H1 (cell line): ENCODE measurements at regions not wholly inside any gene's neighbourhood (a gene's known extent, or its start where the extent isn't known, plus 50 kb on each side); places are given as distances from the start of the nearest gene placed in this dataset.

Experiments used
- CTCF ChIA-PET: fragments of 300-600 bp; sonication (Branson Sonifier 250); formaldehyde crosslinking; loops from one replicate; lab custom pipeline; 2021; ENCODE audit not compliant: partially characterized antibody; lab: Charles Lee
- POLR2A ChIA-PET: fragments of 300-600 bp; sonication (Branson Sonifier 250); formaldehyde crosslinking; loops from one replicate; lab custom pipeline; 2021; ENCODE audit warnings: inconsistent platforms; ENCODE audit not compliant: partially characterized antibody; lab: Charles Lee
- DNase-seq, 2 experiments: peaks; one replicate each; pipeline versions ENCODE4 v3.0.0 to v3.0.0-alpha.2; 2010 to 2022; ENCODE audit warnings: low spot score in 2 of 2, low read depth in 1 of 2, mixed read lengths in 1 of 2
- FAIRE-seq: peaks from 2 replicates; lab custom pipeline; 2011; peaks lifted over from hg19 to GRCh38; lab: Jason Lieb, UNC
- H2AFZ ChIP-seq: 2 replicates; pipeline ENCODE4 v1.8.1; 2012; ENCODE audit warnings: low read length, inconsistent platforms
- H2AK5ac ChIP-seq: 2 replicates; pipeline ENCODE4 v1.6.1; 2013; ENCODE audit warnings: low read depth, low read length
- H2BK120ac ChIP-seq: replicated peaks from 2 replicates; pipeline ENCODE3; 2013; ENCODE audit warnings: low read depth, low read length, inconsistent platforms
- H2BK12ac ChIP-seq: 2 replicates; pipeline ENCODE4 v1.6.1; 2013; ENCODE audit warnings: low read depth, low read length
- H2BK15ac ChIP-seq: 2 replicates; pipeline ENCODE4 v1.6.1; 2013; ENCODE audit warnings: low read length
- H2BK20ac ChIP-seq: 2 replicates; pipeline ENCODE4 v1.6.1; 2013; ENCODE audit warnings: low read length
- H2BK5ac ChIP-seq: 2 replicates; pipeline ENCODE4 v1.6.1; 2013; ENCODE audit warnings: low read depth, low read length
- H3K14ac ChIP-seq: 2 replicates; pipeline ENCODE4 v1.6.1; 2013; ENCODE audit warnings: inconsistent platforms; ENCODE audit not compliant: insufficient read length
- H3K18ac ChIP-seq: 2 replicates; pipeline ENCODE4 v1.6.1; 2013; ENCODE audit warnings: low read length; ENCODE audit errors: extremely low read depth
- H3K23ac ChIP-seq: 2 replicates; pipeline ENCODE4 v1.6.1; 2013; ENCODE audit warnings: inconsistent platforms; ENCODE audit not compliant: insufficient read length
- H3K23me2 ChIP-seq: 2 replicates; pipeline ENCODE4 v1.6.1; 2013; ENCODE audit warnings: low read depth, low read length
- H3K27ac ChIP-seq: 2 replicates; pipeline ENCODE4 v1.6.1; 2011; ENCODE audit warnings: low read depth, low read length, inconsistent platforms
- H3K27me3 ChIP-seq, 4 experiments: replicated peaks in 1 of 4; 1 replicate in 1 of 4; 2 replicates in 3 of 4; pipeline versions ENCODE4 v1.6.1 to v1.8.1; 2011 to 2013; ENCODE audit warnings: low read length in 3 of 4, mild to moderate bottlenecking in 3 of 4, inconsistent platforms in 2 of 4, mixed read lengths in 2 of 4, moderate library complexity in 1 of 4; ENCODE audit not compliant: control insufficient read depth in 3 of 4, insufficient read depth in 3 of 4; ENCODE audit errors: extremely low read depth in 1 of 4
- H3K36me3 ChIP-seq, 4 experiments: 2 replicates each; pipeline versions ENCODE4 v1.6.1 to v1.8.1; 2011 to 2013; ENCODE audit warnings: mild to moderate bottlenecking in 4 of 4, low read length in 3 of 4, moderate library complexity in 2 of 4, control low read depth in 1 of 4, inconsistent platforms in 1 of 4; ENCODE audit not compliant: insufficient read depth in 4 of 4, control insufficient read depth in 2 of 4
- H3K4ac ChIP-seq: replicated peaks from 2 replicates; pipeline ENCODE3; 2013; ENCODE audit warnings: low read length, low read depth, mixed read lengths, inconsistent platforms; ENCODE audit not compliant: insufficient read length
- H3K4me1 ChIP-seq, 4 experiments: replicated peaks in 1 of 4; 1 replicate in 1 of 4; 2 replicates in 3 of 4; pipeline versions ENCODE4 v1.6.1 to v1.8.1; 2011 to 2013; ENCODE audit warnings: low read length in 3 of 4, inconsistent platforms in 2 of 4, mixed read lengths in 1 of 4; ENCODE audit not compliant: insufficient read depth in 4 of 4, control insufficient read depth in 3 of 4
- H3K4me2 ChIP-seq, 2 experiments: 2 replicates each; pipeline versions ENCODE4 v1.6.1 to v1.8.1; 2011 to 2013; ENCODE audit warnings: low read depth in 2 of 2, low read length in 2 of 2, control low read depth in 1 of 2, inconsistent platforms in 1 of 2, mild to moderate bottlenecking in 1 of 2; ENCODE audit not compliant: insufficient read depth in 1 of 2
- H3K4me3 ChIP-seq, 4 experiments: fragments of 200-600, 300-600 bp in 1 of 4; sonication (generic), shearing (Covaris generic), sonication (Bioruptor Twin) in 1 of 4; 2 replicates each; pipeline versions ENCODE4 v1.5.1 to v1.8.1; 2011 to 2016; ENCODE audit warnings: low read length in 4 of 4, low read depth in 3 of 4, control low read depth in 2 of 4, inconsistent platforms in 2 of 4, mild to moderate bottlenecking in 2 of 4, mixed read lengths in 1 of 4, moderate library complexity in 1 of 4; ENCODE audit not compliant: insufficient read depth in 2 of 4; ENCODE audit errors: extremely low read depth in 1 of 4
- H3K56ac ChIP-seq: replicated peaks from 2 replicates; pipeline ENCODE3; 2013; ENCODE audit warnings: low read depth, mild to moderate bottlenecking, mixed read lengths, low read length, inconsistent platforms; ENCODE audit not compliant: insufficient read length
- H3K79me1 ChIP-seq: 2 replicates; pipeline ENCODE4 v1.6.1; 2013; ENCODE audit warnings: low read depth, low read length, control low read depth
- H3K79me2 ChIP-seq, 2 experiments: 2 replicates each; pipeline versions ENCODE4 v1.6.1 to v1.8.1; 2012 to 2013; ENCODE audit warnings: low read length in 2 of 2, mild to moderate bottlenecking in 2 of 2, inconsistent platforms in 1 of 2; ENCODE audit not compliant: insufficient read depth in 2 of 2, control insufficient read depth in 1 of 2
- H3K9ac ChIP-seq, 4 experiments: replicated peaks in 1 of 4; 1 replicate in 1 of 4; 2 replicates in 3 of 4; pipeline versions ENCODE4 v1.6.1 to v1.8.1; 2011 to 2013; ENCODE audit warnings: low read depth in 3 of 4, low read length in 3 of 4, control low read depth in 2 of 4, mild to moderate bottlenecking in 2 of 4, moderate library complexity in 2 of 4, inconsistent platforms in 1 of 4; ENCODE audit errors: extremely low read depth in 1 of 4
- H3K9me3 ChIP-seq, 2 experiments: 2 replicates each; pipeline versions ENCODE4 v1.6.1 to v1.8.1; 2012 to 2013; ENCODE audit warnings: mild to moderate bottlenecking in 2 of 2, moderate library complexity in 2 of 2, control low read depth in 1 of 2, inconsistent platforms in 1 of 2, low read depth in 1 of 2, low read length in 1 of 2, mixed read lengths in 1 of 2; ENCODE audit not compliant: insufficient read depth in 2 of 2
- H4K20me1 ChIP-seq, 2 experiments: replicated peaks in 1 of 2; 2 replicates each; pipeline versions ENCODE3 to v1.8.1; 2011 to 2013; ENCODE audit warnings: inconsistent platforms in 2 of 2, low read length in 2 of 2, mild to moderate bottlenecking in 1 of 2; ENCODE audit not compliant: insufficient read depth in 2 of 2, control insufficient read depth in 1 of 2
- H4K5ac ChIP-seq: 2 replicates; pipeline ENCODE4 v1.6.1; 2013; ENCODE audit warnings: low read length, low read depth, mixed read lengths, inconsistent platforms; ENCODE audit not compliant: insufficient read length
- H4K8ac ChIP-seq: 2 replicates; pipeline ENCODE4 v1.8.0; 2013; ENCODE audit warnings: mild to moderate bottlenecking, moderate library complexity, low read length, inconsistent platforms; ENCODE audit not compliant: insufficient read depth; ENCODE audit errors: extremely low read depth
- H4K91ac ChIP-seq: replicated peaks from 2 replicates; pipeline ENCODE3; 2013; ENCODE audit warnings: low read length, mixed read lengths, inconsistent platforms; ENCODE audit not compliant: insufficient read length
- BRCA1 ChIP-seq: IDR thresholded peaks from 2 replicates; pipeline ENCODE4 v1.6.1; 2012; ENCODE audit warnings: low read depth, low read length, improper control_type of control experiment
- CBX5 ChIP-seq: fragments of 300-800, 300-1000 bp; sonication (generic); IDR thresholded peaks from 2 replicates; pipeline ENCODE4 v1.7.1; 2016; ENCODE audit warnings: antibody characterized with exemption, low read length, low read depth
- CEBPB ChIP-seq: IDR thresholded peaks from 2 replicates; pipeline ENCODE4 v1.6.1; 2012; ENCODE audit warnings: low read depth, low read length
- GABPA ChIP-seq: IDR thresholded peaks from 2 replicates; pipeline ENCODE4 v1.6.1; 2011; ENCODE audit warnings: mild to moderate bottlenecking, low read length, moderate library complexity, borderline replicate concordance; ENCODE audit not compliant: insufficient read depth
- POLR2AphosphoS5 ChIP-seq: IDR thresholded peaks from 2 replicates; pipeline ENCODE4 v1.6.1; 2011; ENCODE audit warnings: low read depth, low read length
- RXRA ChIP-seq: IDR thresholded peaks from 2 replicates; pipeline ENCODE4 v1.6.1; 2011; ENCODE audit warnings: low read depth, mild to moderate bottlenecking, low read length, moderate library complexity; ENCODE audit not compliant: insufficient read depth
- SIRT6 ChIP-seq: IDR thresholded peaks from one replicate; pipeline ENCODE4 v1.7.1; 2012; ENCODE audit warnings: low read length, inconsistent platforms
- SP1 ChIP-seq: IDR thresholded peaks from 2 replicates; pipeline ENCODE4 v1.6.1; 2011; ENCODE audit warnings: low read depth, low read length
- SP2 ChIP-seq: IDR thresholded peaks from 2 replicates; pipeline ENCODE4 v1.6.1; 2012; ENCODE audit warnings: mild to moderate bottlenecking, low read length, inconsistent platforms
- SRF ChIP-seq: IDR thresholded peaks from 2 replicates; pipeline ENCODE4 v1.6.1; 2011; ENCODE audit warnings: mild to moderate bottlenecking, low read depth, low read length, moderate library complexity
- TAF7 ChIP-seq: optimal IDR thresholded peaks from 2 replicates; pipeline ENCODE3; 2011; ENCODE audit warnings: low read depth, mild to moderate bottlenecking, inconsistent platforms, low read length, moderate library complexity, borderline replicate concordance
- USF2 ChIP-seq: IDR thresholded peaks from 2 replicates; pipeline ENCODE4 v1.6.1; 2011; ENCODE audit warnings: low read length, improper control_type of control experiment
- ZNF274 ChIP-seq: IDR thresholded peaks from 2 replicates; pipeline ENCODE4 v1.7.0; 2012; ENCODE audit warnings: low read length, borderline replicate concordance; ENCODE audit errors: extremely low read depth
- WGBS, 2 experiments: shearing (Covaris generic) in 1 of 2; methylation state at CpG; one replicate each; pipeline versions ENCODE4 v1.1.6 to v1.1.7; 2013 to 2015; ENCODE audit warnings: low lambda C conversion rate in 2 of 2, mixed read lengths in 2 of 2, inconsistent platforms in 1 of 2, low coverage in 1 of 2, missing lambda C conversion rate in 1 of 2; ENCODE audit not compliant: insufficient replicate concordance in 2 of 2, insufficient coverage in 1 of 2, insufficient read length in 1 of 2; ENCODE audit errors: extremely low coverage in 1 of 2, missing lambda C conversion rate in 1 of 2; 5-methylcytosine and 5-hydroxymethylcytosine counted together

DNA sequence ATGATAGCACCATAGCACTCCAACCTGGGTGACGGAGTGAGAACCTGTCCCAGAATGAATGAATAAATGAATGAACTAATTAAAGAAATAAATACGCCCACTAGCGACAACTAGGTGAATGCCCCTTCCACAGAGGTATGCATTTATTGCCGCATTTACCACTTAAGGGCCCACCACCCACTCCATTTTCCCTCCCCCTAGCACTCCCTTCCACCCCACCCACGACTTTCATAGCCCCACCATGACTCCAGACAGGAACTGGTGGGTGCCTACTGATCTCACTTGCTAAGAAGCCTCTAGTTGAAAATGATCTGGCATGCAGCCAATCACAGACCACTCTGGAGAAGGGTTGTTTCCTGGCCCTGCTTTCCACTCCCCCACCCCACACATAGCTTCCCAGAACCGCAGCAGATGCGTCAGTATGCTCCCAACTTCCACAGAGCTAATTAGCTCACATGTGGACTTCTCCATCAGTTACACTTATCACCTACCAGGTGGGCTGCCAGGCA, 167.6 kb downstream of the WT1 start:
- WGBS, 2 experiments = 91% methylated on average over 7 of the region's 7 CpGs; no CpG with 5 or more reads in 1 of the 2 experiments
- Histone ChIP-seq H2AFZ (0 out of 2 replicates have a peak overlapping the region, but pooled peaks have one; percentile 73), H2BK5ac (no peak overlapping the region), H3K14ac (no peak overlapping the region), H3K56ac (no peak overlapping the region), H4K91ac (no peak overlapping the region), H4K5ac (no peak overlapping the region), H2BK15ac (no peak overlapping the region), H3K4ac (no peak overlapping the region), H3K23me2 (no peaks in the 10 kb centered on the region; the same call in 1 of the 2 replicates), H2BK12ac (no peak overlapping the region), H3K79me2 (no peaks in the 10 kb centered on the region), H4K20me1 (no peaks in the 10 kb centered on the region), H3K4me2 (no peak overlapping the region), H3K4me3 (no peak overlapping the region), H3K4me1 (no peaks in the 10 kb centered on the region), H2BK120ac (no peak overlapping the region), H3K9me3 (no peaks in the 10 kb centered on the region), H3K9ac (no peak overlapping the region), H4K8ac (no peak overlapping the region), H3K36me3 (no peaks in the 10 kb centered on the region), H3K27me3 (no peaks in the 10 kb centered on the region), H3K79me1 (no peaks in the 10 kb centered on the region), H3K27ac (no peak overlapping the region), H3K23ac (no peak overlapping the region), H2AK5ac (no peak overlapping the region), H2BK20ac (no peak overlapping the region), H3K18ac (no peak overlapping the region)
- DNase-seq = no peak
- no peak for FAIRE-seq
- ChIA-PET CTCF (interaction anchor here (1.0 to 1.8 kb wide), 2 partner anchors 12 to 47 kb away, joined by 4 read pairs; no protein-coding TSS in a partner anchor), POLR2A (no interaction called here)
- TF ChIP-seq CEBPB = no peak
- no peak for TF ChIP-seq SIRT6
- no peak for TF ChIP-seq CBX5
- no peak for TF ChIP-seq RXRA
- TF ChIP-seq POLR2AphosphoS5 = no peak
- TF ChIP-seq SP2 = no peak
- no peak for TF ChIP-seq ZNF274
- no peak for TF ChIP-seq USF2
- no peak for TF ChIP-seq TAF7
- TF ChIP-seq SP1 = no peak
- TF ChIP-seq BRCA1 = no peak
- TF ChIP-seq GABPA = no peak
- no peak for TF ChIP-seq SRF
